ENCODE measurements at regions not wholly inside any gene's neighbourhood (a gene's known extent, or its start where the extent isn't known, plus 50 kb on each side); places are given as distances from the start of the nearest gene placed in this dataset.

- TF ChIP-seq POLR2AphosphoS5 (IDR thresholded peaks at IDR 0.05; ENCODE audit: borderline replicate concordance, low read depth, low read length) = no peak
- no peak for TF ChIP-seq FOXP2 (optimal IDR thresholded peaks at IDR 0.05; ENCODE audit: control extremely low read depth, extremely low read length, insufficient read depth)
- no peak for TF ChIP-seq EZH2 (IDR thresholded peaks at IDR 0.05)
- Histone ChIP-seq H3K27ac (no peak overlapping the region), H3K9ac (ENCODE audit: insufficient read length) (no peak overlapping the region)
Measured at GRCh38 chr11:86138958-86139357, 70.1 kb upstream of the PICALM start.

GRCh38 chr11:86136538-86136937 lies 67.7 kb upstream of the PICALM start:
- Histone ChIP-seq H3K27ac (no peak overlapping the region), H3K4me3 (no peak overlapping the region), H3K36me3 (ENCODE audit: insufficient read depth, low read length) (no peaks in the 10 kb centered on the region), H3K9ac (ENCODE audit: insufficient read length) (no peak overlapping the region), H3K9me3 (ENCODE audit: low read depth, low read length) (no peaks in the 10 kb centered on the region)
- TF ChIP-seq POLR2AphosphoS5 (IDR thresholded peaks at IDR 0.05; ENCODE audit: borderline replicate concordance, low read depth, low read length) (no peak), EZH2 (IDR thresholded peaks at IDR 0.05) (no peak), FOXP2 (optimal IDR thresholded peaks at IDR 0.05; ENCODE audit: control extremely low read depth, extremely low read length, insufficient read depth) (no peak)
- DNase-seq (ENCODE audit: low read depth, low spot score) = no peak

More at GRCh38 chr11:86138958-86139357, 70.1 kb upstream of the PICALM start:
- no peak for DNase-seq (ENCODE audit: low read depth, low spot score)
- Histone ChIP-seq H3K4me3 (no peak overlapping the region), H3K9me3 (ENCODE audit: low read depth, low read length) (no peaks in the 10 kb centered on the region), H3K36me3 (ENCODE audit: insufficient read depth, low read length) (no peaks in the 10 kb centered on the region)

GRCh38 chr11:86135319-86135714 lies 66.4 kb upstream of the PICALM start:
- H3K36me3 ChIP-seq (ENCODE audit: insufficient read depth, low read length) = no peaks in the 10 kb centered on the region
- no peak for DNase-seq (ENCODE audit: low read depth, low spot score)

DNA sequence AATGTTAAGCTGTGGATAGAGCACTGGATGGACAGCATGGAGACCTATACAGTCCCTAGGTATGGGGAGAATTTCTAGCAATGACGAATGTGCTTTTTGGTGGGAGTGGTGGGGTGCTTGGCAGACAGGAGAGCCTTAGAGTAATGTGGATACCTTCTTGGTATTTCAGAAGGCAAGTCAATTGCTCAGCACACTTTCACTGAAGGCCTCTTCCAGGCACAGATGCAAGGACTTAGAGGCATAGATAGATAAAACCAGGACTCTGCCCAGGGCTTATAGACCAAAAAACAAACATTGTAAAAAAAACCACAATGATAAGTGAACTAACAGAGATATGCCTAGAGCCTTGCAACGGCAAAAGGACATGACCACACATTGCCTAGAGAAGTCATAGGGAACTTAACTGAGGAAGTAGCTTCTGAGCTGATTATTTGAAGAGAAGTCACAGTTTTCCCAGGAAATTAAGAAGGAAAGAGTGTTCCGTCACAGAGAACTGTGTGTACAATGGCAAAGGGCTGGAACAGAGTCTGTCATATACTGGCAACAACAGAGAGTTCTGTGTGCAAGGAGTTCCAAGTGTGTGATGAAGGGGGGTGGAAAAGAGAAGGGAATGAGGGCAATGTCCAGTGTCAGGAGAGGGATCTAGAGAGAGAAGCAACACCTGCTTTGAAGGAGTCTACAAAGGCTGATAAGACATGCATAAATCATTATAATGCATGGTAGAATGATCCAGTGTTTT lies 65.9 kb upstream of the PICALM start:
- TF ChIP-seq FOXP2 (optimal IDR thresholded peaks at IDR 0.05; ENCODE audit: control extremely low read depth, extremely low read length, insufficient read depth) (no peak), EZH2 (IDR thresholded peaks at IDR 0.05) (no peak), POLR2AphosphoS5 (IDR thresholded peaks at IDR 0.05; ENCODE audit: borderline replicate concordance, low read depth, low read length) (no peak)
- no peak overlapping the region for H3K27ac ChIP-seq
- no peaks in the 10 kb centered on the region for H3K9me3 ChIP-seq (ENCODE audit: low read depth, low read length)
- H3K36me3 ChIP-seq (ENCODE audit: insufficient read depth, low read length) = no peaks in the 10 kb centered on the region
- H3K9ac ChIP-seq (ENCODE audit: insufficient read length) = no peak overlapping the region
- no peak overlapping the region for H3K4me3 ChIP-seq
- DNase-seq (ENCODE audit: low read depth, low spot score) = no peak

More at GRCh38 chr11:86135319-86135714, 66.4 kb upstream of the PICALM start:
- TF ChIP-seq FOXP2 (optimal IDR thresholded peaks at IDR 0.05; ENCODE audit: control extremely low read depth, extremely low read length, insufficient read depth) (no peak), POLR2AphosphoS5 (IDR thresholded peaks at IDR 0.05; ENCODE audit: borderline replicate concordance, low read depth, low read length) (no peak), EZH2 (IDR thresholded peaks at IDR 0.05) (no peak)
- Histone ChIP-seq H3K9me3 (ENCODE audit: low read depth, low read length) (no peaks in the 10 kb centered on the region), H3K9ac (ENCODE audit: insufficient read length) (no peak overlapping the region), H3K4me3 (no peak overlapping the region), H3K27ac (no peak overlapping the region)

DNA sequence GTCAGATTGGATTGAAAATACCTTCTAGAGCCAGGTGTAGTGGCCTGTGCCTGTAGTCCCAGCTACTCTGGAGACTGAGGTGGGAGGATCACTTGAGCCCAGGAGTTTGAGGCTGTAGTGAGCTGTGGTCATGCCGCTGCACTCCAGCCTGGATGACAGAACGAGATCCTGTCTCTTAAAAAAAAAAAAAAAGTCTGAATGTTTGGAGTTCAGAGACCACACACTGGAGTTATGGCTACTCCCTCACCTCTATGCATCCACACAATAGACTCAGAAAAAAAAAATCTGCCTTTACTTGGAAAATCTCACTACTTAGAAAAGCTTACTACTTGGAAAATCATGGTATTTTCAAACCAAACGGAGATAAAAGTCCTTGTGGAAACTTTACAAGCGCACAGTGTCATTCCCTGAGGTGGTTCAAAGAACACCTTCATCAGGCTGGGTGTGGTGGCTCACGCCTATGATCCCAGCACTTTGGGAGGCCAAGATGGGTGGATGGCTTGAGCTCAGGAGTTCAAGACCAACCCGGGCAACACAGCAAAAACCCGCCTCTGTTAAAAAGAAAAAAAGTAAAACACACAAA lies 63.9 kb upstream of the PICALM start:
- Histone ChIP-seq H3K27ac (no peak overlapping the region), H3K36me3 (ENCODE audit: insufficient read depth, low read length) (no peaks in the 10 kb centered on the region), H3K4me3 (no peak overlapping the region), H3K9me3 (ENCODE audit: low read depth, low read length) (no peaks in the 10 kb centered on the region), H3K9ac (ENCODE audit: insufficient read length) (no peak overlapping the region)
- TF ChIP-seq FOXP2 (optimal IDR thresholded peaks at IDR 0.05; ENCODE audit: control extremely low read depth, extremely low read length, insufficient read depth) (no peak), POLR2AphosphoS5 (IDR thresholded peaks at IDR 0.05; ENCODE audit: borderline replicate concordance, low read depth, low read length) (no peak), EZH2 (IDR thresholded peaks at IDR 0.05) (no peak)
- no peak for DNase-seq (ENCODE audit: low read depth, low spot score)

DNA sequence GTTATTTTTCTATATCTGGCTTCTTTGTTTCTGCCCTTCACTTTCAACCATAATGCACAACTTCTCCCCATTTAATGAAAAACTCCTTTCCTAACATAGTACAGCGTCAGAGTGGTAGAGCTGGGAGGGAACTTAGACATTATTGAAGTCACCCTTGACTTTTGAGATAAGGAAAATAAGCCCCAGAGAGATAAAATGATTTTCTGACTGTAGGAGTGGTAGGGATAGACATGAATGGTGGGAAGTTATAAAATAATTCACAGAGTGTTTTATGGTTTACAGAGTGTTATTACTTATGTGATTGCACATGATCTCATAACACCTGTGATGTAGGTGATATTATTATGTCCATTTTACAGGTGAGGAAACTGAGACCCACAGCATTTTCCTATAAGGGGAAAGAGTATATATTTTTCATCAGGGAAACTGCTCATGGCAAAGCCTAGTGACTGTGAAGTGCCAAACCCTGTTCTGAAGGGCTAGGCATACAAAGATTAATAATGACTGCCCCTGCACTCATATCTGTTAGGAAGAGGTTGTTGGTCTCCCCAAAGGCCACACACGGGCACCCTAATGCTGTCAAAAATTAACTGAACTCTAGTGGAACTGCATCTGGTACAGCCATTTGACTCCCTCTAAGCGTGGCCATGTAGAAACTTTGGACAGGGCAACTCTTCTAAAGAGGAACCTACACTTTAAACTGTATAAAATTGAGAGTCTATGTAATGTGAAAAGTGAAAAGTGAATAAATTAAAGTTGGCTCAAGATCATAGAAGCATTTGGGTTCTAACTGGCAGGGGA lies 61.1 kb upstream of the PICALM start:
- Histone ChIP-seq H3K27ac (no peak overlapping the region), H3K36me3 (ENCODE audit: insufficient read depth, low read length) (no peaks in the 10 kb centered on the region), H3K9me3 (ENCODE audit: low read depth, low read length) (no peaks in the 10 kb centered on the region), H3K9ac (ENCODE audit: insufficient read length) (no peak overlapping the region), H3K4me3 (no peak overlapping the region)
- no peak for DNase-seq (ENCODE audit: low read depth, low spot score)
- no peak for TF ChIP-seq FOXP2 (optimal IDR thresholded peaks at IDR 0.05; ENCODE audit: control extremely low read depth, extremely low read length, insufficient read depth)
- no peak for TF ChIP-seq POLR2AphosphoS5 (IDR thresholded peaks at IDR 0.05; ENCODE audit: borderline replicate concordance, low read depth, low read length)
- TF ChIP-seq EZH2 (IDR thresholded peaks at IDR 0.05) = no peak

GRCh38 chr11:86128914-86129313 lies 60.0 kb upstream of the PICALM start:
- H3K36me3 ChIP-seq (ENCODE audit: insufficient read depth, low read length) = no peaks in the 10 kb centered on the region
- no peak overlapping the region for H3K4me3 ChIP-seq
- H3K9ac ChIP-seq (ENCODE audit: insufficient read length) = no peak overlapping the region
- H3K27ac ChIP-seq = no peak overlapping the region
- no peak for TF ChIP-seq POLR2AphosphoS5 (IDR thresholded peaks at IDR 0.05; ENCODE audit: borderline replicate concordance, low read depth, low read length)
- no peak for TF ChIP-seq FOXP2 (optimal IDR thresholded peaks at IDR 0.05; ENCODE audit: control extremely low read depth, extremely low read length, insufficient read depth)
- no peak for TF ChIP-seq EZH2 (IDR thresholded peaks at IDR 0.05)
- no peaks in the 10 kb centered on the region for H3K9me3 ChIP-seq (ENCODE audit: low read depth, low read length)
- DNase-seq (ENCODE audit: low read depth, low spot score) = no peak

- no peaks in the 10 kb centered on the region for H3K9me3 ChIP-seq (ENCODE audit: low read depth, low read length)
- H3K27ac ChIP-seq = no peak overlapping the region
- H3K36me3 ChIP-seq (ENCODE audit: insufficient read depth, low read length) = no peaks in the 10 kb centered on the region
- no peak overlapping the region for H3K9ac ChIP-seq (ENCODE audit: insufficient read length)
- DNase-seq (ENCODE audit: low read depth, low spot score) = no peak
- TF ChIP-seq EZH2 (IDR thresholded peaks at IDR 0.05) (no peak), FOXP2 (optimal IDR thresholded peaks at IDR 0.05; ENCODE audit: control extremely low read depth, extremely low read length, insufficient read depth) (no peak), POLR2AphosphoS5 (IDR thresholded peaks at IDR 0.05; ENCODE audit: borderline replicate concordance, low read depth, low read length) (no peak)
- H3K4me3 ChIP-seq = no peak overlapping the region
Measured at GRCh38 chr11:86126862-86127261, 58.0 kb upstream of the PICALM start.
